Activated CD8-positive, alpha-beta T cell treated with anti-CD3 and anti-CD28 coated beads for 36 hours (primary cell): ENCODE measurements at regions not wholly inside any gene's neighbourhood (a gene's known extent, or its start where the extent isn't known, plus 50 kb on each side); places are given as distances from the start of the nearest gene placed in this dataset.

Experiments
- ATAC-seq: fragments of 200-7000 bp; cut with Tn5 transposase; one replicate; pipeline ENCODE4 v1.10.0; 2021; ENCODE audit warnings: mild to moderate bottlenecking, moderate library complexity
- CTCF ChIA-PET: fragments of 350-600 bp; sonication (Branson Sonifier 250); formaldehyde crosslinking; loops from one replicate; lab custom pipeline; 2021; ENCODE audit warnings: antibody characterized with exemption; lab: Charles Lee
- POLR2A ChIA-PET: fragments of 350-600 bp; sonication (Branson Sonifier 250); formaldehyde crosslinking; loops from one replicate; lab custom pipeline; 2021; ENCODE audit warnings: antibody characterized with exemption; lab: Charles Lee
- DNase-seq: peaks from one replicate; pipeline ENCODE4 v3.0.0-alpha.2; 2020
- H3K27ac Mint-ChIP-seq: one replicate; pipeline ENCODE4 v1.8.0; 2021; ENCODE audit warnings: mild to moderate bottlenecking, mixed read lengths
- H3K27me3 Mint-ChIP-seq: one replicate; pipeline ENCODE4 v1.8.0; 2021; ENCODE audit warnings: mixed read lengths
- H3K36me3 Mint-ChIP-seq: one replicate; pipeline ENCODE4 v1.8.0; 2021; ENCODE audit warnings: low read depth, mixed read lengths
- H3K4me1 Mint-ChIP-seq: one replicate; pipeline ENCODE4 v1.8.0; 2021; ENCODE audit warnings: low read depth, mixed read lengths
- H3K4me3 Mint-ChIP-seq: one replicate; pipeline ENCODE4 v1.8.0; 2021; ENCODE audit warnings: mild to moderate bottlenecking, moderate library complexity, mixed read lengths
- H3K9me3 Mint-ChIP-seq: one replicate; pipeline ENCODE4 v1.8.0; 2021; ENCODE audit warnings: mixed read lengths
- intact Hi-C: fragments of 100-400 bp; cut with micrococcal nuclease; formaldehyde crosslinking; loops from one replicate; pipeline ENCODE4 v1.10.0; 2022
- TF ChIP-seq, protein P1 (sequence below): fragments of 200-600 bp; IDR thresholded peaks from one replicate; pipeline ENCODE4 v1.8.0; 2022; ENCODE audit warnings: antibody characterized with exemption, mild to moderate bottlenecking

DNA sequence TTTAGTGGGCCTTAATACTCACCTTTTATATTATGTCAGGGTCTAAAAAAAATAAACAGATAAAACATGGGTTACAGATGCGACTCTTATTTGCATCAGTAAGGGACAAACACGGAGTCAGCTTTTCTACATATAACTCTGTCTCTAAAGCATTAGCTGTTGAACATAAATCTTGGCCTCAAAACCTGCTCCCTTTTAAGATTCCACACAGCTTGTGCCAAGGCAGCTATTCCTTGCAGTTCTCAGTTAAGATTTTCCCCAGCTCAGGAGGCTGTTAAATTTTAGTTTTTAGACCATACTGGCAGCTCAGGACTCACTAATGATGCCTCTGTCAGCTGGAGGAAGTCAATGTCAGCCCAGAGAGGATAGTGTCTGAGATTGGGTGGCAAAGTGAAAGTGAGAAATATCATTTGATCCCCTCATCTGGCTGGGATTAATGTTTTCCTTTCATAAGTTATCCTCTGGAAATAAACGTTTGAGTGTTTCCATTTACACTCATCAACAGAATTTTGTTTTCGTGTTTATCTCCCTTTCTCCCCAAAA is 287.5 kb downstream of the ELAVL2 start:
- Mint-ChIP-seq H3K27me3 (peaks cover 5% of the 10 kb centered on the region), H3K4me3 (no peak overlapping the region), H3K36me3 (no peaks in the 10 kb centered on the region), H3K9me3 (peaks cover 4% of the 10 kb centered on the region), H3K27ac (no peak overlapping the region), H3K4me1 (peaks cover 6% of the 10 kb centered on the region)
- no peak for DNase-seq
- POLR2A ChIA-PET, result no interaction called here
- ATAC-seq, result no peak
- intact Hi-C loops, result no loop called here
- CTCF ChIA-PET, result interaction anchor here (0.8 kb wide), 1 partner anchor 12 kb away, joined by 3 read pairs; no protein-coding TSS in a partner anchor
- TF ChIP-seq, protein P1, sequence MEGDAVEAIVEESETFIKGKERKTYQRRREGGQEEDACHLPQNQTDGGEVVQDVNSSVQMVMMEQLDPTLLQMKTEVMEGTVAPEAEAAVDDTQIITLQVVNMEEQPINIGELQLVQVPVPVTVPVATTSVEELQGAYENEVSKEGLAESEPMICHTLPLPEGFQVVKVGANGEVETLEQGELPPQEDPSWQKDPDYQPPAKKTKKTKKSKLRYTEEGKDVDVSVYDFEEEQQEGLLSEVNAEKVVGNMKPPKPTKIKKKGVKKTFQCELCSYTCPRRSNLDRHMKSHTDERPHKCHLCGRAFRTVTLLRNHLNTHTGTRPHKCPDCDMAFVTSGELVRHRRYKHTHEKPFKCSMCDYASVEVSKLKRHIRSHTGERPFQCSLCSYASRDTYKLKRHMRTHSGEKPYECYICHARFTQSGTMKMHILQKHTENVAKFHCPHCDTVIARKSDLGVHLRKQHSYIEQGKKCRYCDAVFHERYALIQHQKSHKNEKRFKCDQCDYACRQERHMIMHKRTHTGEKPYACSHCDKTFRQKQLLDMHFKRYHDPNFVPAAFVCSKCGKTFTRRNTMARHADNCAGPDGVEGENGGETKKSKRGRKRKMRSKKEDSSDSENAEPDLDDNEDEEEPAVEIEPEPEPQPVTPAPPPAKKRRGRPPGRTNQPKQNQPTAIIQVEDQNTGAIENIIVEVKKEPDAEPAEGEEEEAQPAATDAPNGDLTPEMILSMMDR, result no peak

DNA sequence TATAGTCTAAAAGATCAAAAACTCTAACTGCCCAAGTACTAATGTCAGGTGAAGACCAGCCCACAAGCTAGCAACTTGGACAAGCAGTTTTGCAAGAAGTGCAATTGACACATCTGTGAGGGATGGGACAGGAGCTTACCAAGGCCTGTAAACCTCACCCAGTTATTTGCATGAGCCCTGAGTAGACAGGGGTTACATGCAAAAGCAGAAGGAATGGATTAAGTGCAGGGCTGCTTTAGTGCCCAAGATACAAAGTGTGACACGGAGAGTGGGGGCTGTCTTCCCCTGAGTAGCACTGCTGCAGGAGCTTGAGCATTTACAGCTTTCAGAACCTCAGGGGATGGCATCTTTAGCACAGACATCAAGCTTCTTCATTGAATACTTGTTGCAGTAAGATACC is 286.7 kb downstream of the ELAVL2 start:
- H3K4me1 Mint-ChIP-seq, result peaks cover 6% of the 10 kb centered on the region
- H3K27ac Mint-ChIP-seq, result no peak overlapping the region
- TF ChIP-seq, protein P1, result no peak
- no peak for ATAC-seq
- POLR2A ChIA-PET, result no interaction called here
- DNase-seq, result no peak
- no peak overlapping the region for H3K4me3 Mint-ChIP-seq
- intact Hi-C loops, result no loop called here
- H3K27me3 Mint-ChIP-seq, result peaks cover 5% of the 10 kb centered on the region
- H3K36me3 Mint-ChIP-seq, result no peaks in the 10 kb centered on the region
- CTCF ChIA-PET, result no interaction called here
- H3K9me3 Mint-ChIP-seq, result peaks cover 5% of the 10 kb centered on the region

DNA sequence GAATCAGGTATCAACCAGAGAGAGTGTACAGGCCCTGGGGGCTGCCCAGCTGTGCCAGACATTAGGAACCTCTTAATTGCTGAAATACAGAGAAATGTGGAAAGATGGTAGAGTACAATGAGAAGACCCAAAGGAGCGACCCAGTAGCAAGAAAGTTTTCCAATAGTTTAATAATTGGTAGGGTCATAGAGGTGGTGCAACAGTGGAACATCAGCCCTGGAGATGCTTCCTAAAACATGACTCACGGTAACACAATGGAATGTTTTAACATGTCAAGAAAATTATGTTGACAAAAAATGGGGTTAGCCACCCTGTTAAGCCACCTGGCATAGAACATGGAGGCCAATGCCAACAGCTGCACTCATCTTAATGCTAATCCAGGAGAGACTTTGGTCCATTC is 284.1 kb downstream of the ELAVL2 start:
- no peak overlapping the region for H3K4me3 Mint-ChIP-seq
- intact Hi-C loops, result no loop called here
- no peak for ATAC-seq
- CTCF ChIA-PET, result no interaction called here
- POLR2A ChIA-PET, result no interaction called here
- no peak overlapping the region for H3K27ac Mint-ChIP-seq
- peaks cover 6% of the 10 kb centered on the region for H3K4me1 Mint-ChIP-seq
- H3K9me3 Mint-ChIP-seq, result peaks cover 8% of the 10 kb centered on the region
- TF ChIP-seq, protein P1, result no peak
- H3K27me3 Mint-ChIP-seq, result peaks cover 5% of the 10 kb centered on the region
- H3K36me3 Mint-ChIP-seq, result no peaks in the 10 kb centered on the region
- no peak for DNase-seq

DNA sequence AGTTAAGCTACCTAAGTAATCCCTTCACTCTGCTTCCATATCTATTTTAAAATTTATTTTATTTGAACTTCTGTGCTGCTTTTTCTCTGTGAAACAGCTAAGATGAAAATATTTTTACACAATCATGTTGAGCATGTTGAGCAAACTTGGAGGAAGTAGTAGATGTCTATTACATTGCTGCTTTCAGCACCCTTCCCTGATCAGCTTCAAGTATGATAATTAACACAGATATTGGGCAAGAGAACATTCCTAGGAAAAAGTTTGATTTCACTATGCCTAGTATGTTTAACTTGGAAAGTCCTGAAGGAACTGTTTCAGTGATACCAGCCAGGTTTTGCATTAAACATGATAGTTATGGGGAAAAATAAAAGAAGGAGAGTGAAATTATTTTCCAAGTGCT is 283.6 kb downstream of the ELAVL2 start:
- ATAC-seq (no peak), DNase-seq (no peak)
- POLR2A ChIA-PET, result no interaction called here
- peaks cover under 1% of the 10 kb centered on the region for H3K27me3 Mint-ChIP-seq
- H3K36me3 Mint-ChIP-seq, result no peaks in the 10 kb centered on the region
- TF ChIP-seq, protein P1, result no peak
- peaks cover 1% of the 10 kb centered on the region for H3K4me1 Mint-ChIP-seq
- peaks cover 8% of the 10 kb centered on the region for H3K9me3 Mint-ChIP-seq
- H3K27ac Mint-ChIP-seq, result no peak overlapping the region
- CTCF ChIA-PET, result no interaction called here
- intact Hi-C loops, result no loop called here
- H3K4me3 Mint-ChIP-seq, result no peak overlapping the region

DNA sequence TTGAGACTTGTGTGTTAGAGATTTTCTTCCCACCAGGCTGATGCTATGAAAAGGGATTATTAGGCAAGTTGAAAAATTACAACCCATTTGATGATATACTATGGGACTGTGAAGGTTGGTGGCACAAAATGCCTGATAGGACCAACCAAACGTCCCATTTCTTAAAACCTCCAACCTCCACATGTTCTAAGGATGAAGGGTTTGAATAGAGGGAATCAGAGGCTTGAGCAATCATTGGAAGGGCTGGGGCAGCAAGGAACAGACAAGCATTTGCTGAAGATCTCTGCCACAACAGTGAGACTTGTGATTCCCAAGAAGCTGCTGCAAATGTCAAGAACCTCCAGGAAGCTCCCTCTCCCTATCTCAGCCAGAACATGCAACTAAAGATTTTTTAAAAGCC is 283.1 kb downstream of the ELAVL2 start:
- H3K27ac Mint-ChIP-seq, result no peak overlapping the region
- TF ChIP-seq, protein P1, result no peak
- no peaks in the 10 kb centered on the region for H3K4me1 Mint-ChIP-seq
- POLR2A ChIA-PET, result no interaction called here
- ATAC-seq (no peak), DNase-seq (no peak)
- no peak overlapping the region for H3K4me3 Mint-ChIP-seq
- intact Hi-C loops, result no loop called here
- H3K27me3 Mint-ChIP-seq, result no peaks in the 10 kb centered on the region
- H3K36me3 Mint-ChIP-seq, result no peaks in the 10 kb centered on the region
- H3K9me3 Mint-ChIP-seq, result peaks cover 10% of the 10 kb centered on the region
- CTCF ChIA-PET, result no interaction called here
